Superior temporal gyrus (tissue), 1 donor: ENCODE measurements at regions not wholly inside any gene's neighbourhood (a gene's known extent, or its start where the extent isn't known, plus 50 kb on each side); places are given as distances from the start of the nearest gene placed in this dataset.
"Not testable (repeated sequence)": the region's sequence is repeated elsewhere in the genome, so short reads cannot be mapped to it uniquely, and the experiment has no call there.

Experiments
- DNase-seq: peaks from one replicate; pipeline ENCODE4 v3.0.0-alpha.2; 2016; ENCODE audit errors: extremely low spot score

GRCh38 chr16:49003022-49003421, 278.6 kb downstream of the CBLN1 start:
- no peak for DNase-seq

GRCh38 chr16:49000594-49000993, 281.0 kb downstream of the CBLN1 start:
- no peak for DNase-seq

GRCh38 chr16:48999508-48999907, 282.1 kb downstream of the CBLN1 start:
- DNase-seq, result no peak

- DNase-seq, result no peak
Observed at GRCh38 chr16:48999044-48999443, 282.6 kb downstream of the CBLN1 start.

GRCh38 chr16:48997946-48998345, 283.7 kb downstream of the CBLN1 start:
- DNase-seq, result no peak

GRCh38 chr16:48997081-48997615, 284.5 kb downstream of the CBLN1 start:
- no peak for DNase-seq

GRCh38 chr16:48978501-48978900, 303.1 kb downstream of the CBLN1 start:
- DNase-seq, result no peak

- no peak for DNase-seq
Observed at GRCh38 chr16:48972236-48972635, 309.4 kb downstream of the CBLN1 start.

- no peak for DNase-seq
Observed at GRCh38 chr16:48971571-48972077, 310.0 kb downstream of the CBLN1 start.

- DNase-seq, result no peak
Observed at GRCh38 chr16:48970216-48970615, 311.4 kb downstream of the CBLN1 start.

- DNase-seq, result no peak
Observed at GRCh38 chr16:48969611-48970010, 312.0 kb downstream of the CBLN1 start.

GRCh38 chr16:48965386-48965785, 316.3 kb downstream of the CBLN1 start:
- no peak for DNase-seq

GRCh38 chr16:48963901-48964615, 317.6 kb downstream of the CBLN1 start:
- no peak for DNase-seq

GRCh38 chr16:48963306-48963705, 318.3 kb downstream of the CBLN1 start:
- DNase-seq, result no peak

GRCh38 chr16:48961546-48961945, 320.1 kb downstream of the CBLN1 start:
- DNase-seq, result no peak

GRCh38 chr16:48960830-48961229, 320.8 kb downstream of the CBLN1 start:
- no peak for DNase-seq

- no peak for DNase-seq
Observed at GRCh38 chr16:48959747-48960146, 321.9 kb downstream of the CBLN1 start.

GRCh38 chr16:48959204-48959603, 322.4 kb downstream of the CBLN1 start:
- no peak for DNase-seq

GRCh38 chr16:48958681-48959080, 323.0 kb downstream of the CBLN1 start:
- DNase-seq, result no peak

- DNase-seq, result no peak
Observed at GRCh38 chr16:48956620-48957019, 325.0 kb downstream of the CBLN1 start.

- no peak for DNase-seq
Observed at GRCh38 chr16:48955837-48956236, 325.8 kb downstream of the CBLN1 start.

GRCh38 chr16:48951621-48952125, 330.0 kb downstream of the CBLN1 start:
- not testable (repeated sequence) for DNase-seq

GRCh38 chr16:48950184-48950583, 331.5 kb downstream of the CBLN1 start:
- no peak for DNase-seq
